ENCODE measurements at regions not wholly inside any gene's neighbourhood (a gene's known extent, or its start where the extent isn't known, plus 50 kb on each side); places are given as distances from the start of the nearest gene placed in this dataset.

GRCh38 chr1:121445679-121446078 is 260.9 kb downstream of the SRGAP2C start:
- TF ChIP-seq POLR2A (IDR thresholded peaks at IDR 0.05; ENCODE audit: low read depth, low read length) (no peak), POLR2AphosphoS5 (IDR thresholded peaks at IDR 0.05; ENCODE audit: low read depth, low read length) (no peak), TAF1 (IDR thresholded peaks at IDR 0.05; ENCODE audit: low read depth, low read length) (no peak), SPI1 (IDR thresholded peaks at IDR 0.05; ENCODE audit: low read depth, low read length) (no peak), PAX5 (IDR thresholded peaks at IDR 0.05; ENCODE audit: insufficient read depth, low read length, severe bottlenecking) (no peak)
